ENCODE measurements at regions not wholly inside any gene's neighbourhood (a gene's known extent, or its start where the extent isn't known, plus 50 kb on each side); places are given as distances from the start of the nearest gene placed in this dataset.

GRCh38 chr7:131654249-131654558 is 97.8 kb upstream of the PODXL start:
- DNase-seq (no peak), ATAC-seq (no peak)
- CTCF ChIA-PET: interaction anchor here (1.1 to 2.1 kb wide), 7 partner anchors 12 to 153 kb away, joined by 3 to 10 read pairs (median 4); no protein-coding TSS in a partner anchor
- Mint-ChIP-seq H3K4me1 (ENCODE audit: low read depth) (no peaks in the 10 kb centered on the region), H3K27ac (no peak overlapping the region), H3K27me3 (ENCODE audit: low read depth) (no peaks in the 10 kb centered on the region), H3K4me3 (no peak overlapping the region), H3K9me3 (ENCODE audit: insufficient read depth) (no peaks in the 10 kb centered on the region), H3K36me3 (ENCODE audit: low read depth) (no peaks in the 10 kb centered on the region)
- POLR2A ChIA-PET: no interaction called here

GRCh38 chr7:131653418-131654248 is 97.2 kb upstream of the PODXL start:
- DNase-seq: no peak
- ATAC-seq: no peak
- no peaks in the 10 kb centered on the region for H3K4me1 Mint-ChIP-seq (ENCODE audit: low read depth)
- ChIA-PET CTCF (interaction anchor here (1.2 kb wide), 1 partner anchor 22 kb away, joined by 3 read pairs; no protein-coding TSS in a partner anchor), POLR2A (no interaction called here)
- H3K36me3 Mint-ChIP-seq (ENCODE audit: low read depth): no peaks in the 10 kb centered on the region
- no peaks in the 10 kb centered on the region for H3K27me3 Mint-ChIP-seq (ENCODE audit: low read depth)
- H3K9me3 Mint-ChIP-seq (ENCODE audit: insufficient read depth): no peaks in the 10 kb centered on the region
- H3K27ac Mint-ChIP-seq: no peak overlapping the region
- no peak overlapping the region for H3K4me3 Mint-ChIP-seq

- Mint-ChIP-seq H3K9me3 (ENCODE audit: insufficient read depth) (no peaks in the 10 kb centered on the region), H3K4me3 (no peak overlapping the region), H3K27me3 (ENCODE audit: low read depth) (no peaks in the 10 kb centered on the region), H3K4me1 (ENCODE audit: low read depth) (no peaks in the 10 kb centered on the region), H3K27ac (no peak overlapping the region), H3K36me3 (ENCODE audit: low read depth) (no peaks in the 10 kb centered on the region)
- ATAC-seq (no peak), DNase-seq (no peak)
- POLR2A ChIA-PET: no interaction called here
- CTCF ChIA-PET: no interaction called here
Observed at GRCh38 chr7:131652934-131653333, 96.5 kb upstream of the PODXL start.

- no peaks in the 10 kb centered on the region for H3K27me3 Mint-ChIP-seq (ENCODE audit: low read depth)
- no peak for DNase-seq
- no peaks in the 10 kb centered on the region for H3K9me3 Mint-ChIP-seq (ENCODE audit: insufficient read depth)
- ChIA-PET POLR2A (no interaction called here), CTCF (no interaction called here)
- no peak for ATAC-seq
- no peaks in the 10 kb centered on the region for H3K4me1 Mint-ChIP-seq (ENCODE audit: low read depth)
- no peak overlapping the region for H3K27ac Mint-ChIP-seq
- no peaks in the 10 kb centered on the region for H3K36me3 Mint-ChIP-seq (ENCODE audit: low read depth)
- H3K4me3 Mint-ChIP-seq: no peak overlapping the region
Observed at GRCh38 chr7:131652194-131652593, 95.8 kb upstream of the PODXL start.

GRCh38 chr7:131649879-131650278 is 93.5 kb upstream of the PODXL start:
- no peak overlapping the region for H3K4me3 Mint-ChIP-seq
- H3K27ac Mint-ChIP-seq: no peak overlapping the region
- H3K27me3 Mint-ChIP-seq (ENCODE audit: low read depth): no peaks in the 10 kb centered on the region
- POLR2A ChIA-PET: no interaction called here
- no peaks in the 10 kb centered on the region for H3K4me1 Mint-ChIP-seq (ENCODE audit: low read depth)
- H3K36me3 Mint-ChIP-seq (ENCODE audit: low read depth): no peaks in the 10 kb centered on the region
- CTCF ChIA-PET: no interaction called here
- no peaks in the 10 kb centered on the region for H3K9me3 Mint-ChIP-seq (ENCODE audit: insufficient read depth)
- ATAC-seq: no peak
- no peak for DNase-seq

GRCh38 chr7:131649003-131649541 is 92.6 kb upstream of the PODXL start:
- no peaks in the 10 kb centered on the region for H3K27me3 Mint-ChIP-seq (ENCODE audit: low read depth)
- ATAC-seq (no peak), DNase-seq (no peak)
- no peak overlapping the region for H3K27ac Mint-ChIP-seq
- no peak overlapping the region for H3K4me3 Mint-ChIP-seq
- no peaks in the 10 kb centered on the region for H3K4me1 Mint-ChIP-seq (ENCODE audit: low read depth)
- H3K36me3 Mint-ChIP-seq (ENCODE audit: low read depth): no peaks in the 10 kb centered on the region
- CTCF ChIA-PET: no interaction called here
- no peaks in the 10 kb centered on the region for H3K9me3 Mint-ChIP-seq (ENCODE audit: insufficient read depth)
- POLR2A ChIA-PET: no interaction called here

GRCh38 chr7:131648491-131648890 is 92.1 kb upstream of the PODXL start:
- Mint-ChIP-seq H3K27ac (no peak overlapping the region), H3K27me3 (ENCODE audit: low read depth) (no peaks in the 10 kb centered on the region), H3K4me3 (no peak overlapping the region), H3K36me3 (ENCODE audit: low read depth) (no peaks in the 10 kb centered on the region), H3K4me1 (ENCODE audit: low read depth) (no peaks in the 10 kb centered on the region), H3K9me3 (ENCODE audit: insufficient read depth) (no peaks in the 10 kb centered on the region)
- ChIA-PET POLR2A (no interaction called here), CTCF (no interaction called here)
- DNase-seq: no peak
- ATAC-seq: no peak

GRCh38 chr7:131646203-131646602 is 89.8 kb upstream of the PODXL start:
- Mint-ChIP-seq H3K4me3 (no peak overlapping the region), H3K9me3 (ENCODE audit: insufficient read depth) (no peaks in the 10 kb centered on the region), H3K27me3 (ENCODE audit: low read depth) (no peaks in the 10 kb centered on the region), H3K27ac (no peak overlapping the region), H3K4me1 (ENCODE audit: low read depth) (no peaks in the 10 kb centered on the region), H3K36me3 (ENCODE audit: low read depth) (no peaks in the 10 kb centered on the region)
- ATAC-seq: no peak
- ChIA-PET CTCF (no interaction called here), POLR2A (no interaction called here)
- DNase-seq: no peak

GRCh38 chr7:131642429-131642828 is 86.0 kb upstream of the PODXL start:
- no peak overlapping the region for H3K4me3 Mint-ChIP-seq
- ATAC-seq (no peak), DNase-seq (no peak)
- ChIA-PET POLR2A (no interaction called here), CTCF (interaction anchor here (1.4 kb wide), 1 partner anchor 13 kb away, joined by 7 read pairs; no protein-coding TSS in a partner anchor)
- H3K9me3 Mint-ChIP-seq (ENCODE audit: insufficient read depth): no peaks in the 10 kb centered on the region
- no peaks in the 10 kb centered on the region for H3K4me1 Mint-ChIP-seq (ENCODE audit: low read depth)
- no peak overlapping the region for H3K27ac Mint-ChIP-seq
- no peaks in the 10 kb centered on the region for H3K27me3 Mint-ChIP-seq (ENCODE audit: low read depth)
- H3K36me3 Mint-ChIP-seq (ENCODE audit: low read depth): no peaks in the 10 kb centered on the region

- Mint-ChIP-seq H3K4me1 (ENCODE audit: low read depth) (no peaks in the 10 kb centered on the region), H3K4me3 (no peak overlapping the region), H3K9me3 (ENCODE audit: insufficient read depth) (no peaks in the 10 kb centered on the region), H3K36me3 (ENCODE audit: low read depth) (no peaks in the 10 kb centered on the region), H3K27me3 (ENCODE audit: low read depth) (no peaks in the 10 kb centered on the region), H3K27ac (no peak overlapping the region)
- no peak for ATAC-seq
- DNase-seq: no peak
- ChIA-PET POLR2A (no interaction called here), CTCF (no interaction called here)
Observed at GRCh38 chr7:131640686-131641085, 84.3 kb upstream of the PODXL start.

- DNase-seq (no peak), ATAC-seq (no peak)
- H3K9me3 Mint-ChIP-seq (ENCODE audit: insufficient read depth): no peaks in the 10 kb centered on the region
- H3K4me1 Mint-ChIP-seq (ENCODE audit: low read depth): no peaks in the 10 kb centered on the region
- no peak overlapping the region for H3K4me3 Mint-ChIP-seq
- no peaks in the 10 kb centered on the region for H3K36me3 Mint-ChIP-seq (ENCODE audit: low read depth)
- CTCF ChIA-PET: no interaction called here
- POLR2A ChIA-PET: no interaction called here
- H3K27ac Mint-ChIP-seq: no peak overlapping the region
- no peaks in the 10 kb centered on the region for H3K27me3 Mint-ChIP-seq (ENCODE audit: low read depth)
Observed at GRCh38 chr7:131638641-131639430, 82.4 kb upstream of the PODXL start.

- Mint-ChIP-seq H3K36me3 (ENCODE audit: low read depth) (no peaks in the 10 kb centered on the region), H3K4me1 (ENCODE audit: low read depth) (no peaks in the 10 kb centered on the region), H3K9me3 (ENCODE audit: insufficient read depth) (no peaks in the 10 kb centered on the region), H3K27me3 (ENCODE audit: low read depth) (peaks cover 4% of the 10 kb centered on the region), H3K4me3 (no peak overlapping the region), H3K27ac (no peak overlapping the region)
- ChIA-PET CTCF (no interaction called here), POLR2A (no interaction called here)
- no peak for ATAC-seq
- DNase-seq: no peak
Observed at GRCh38 chr7:131637859-131638258, 81.4 kb upstream of the PODXL start.
